Ishikawa (cell line): ENCODE measurements at regions not wholly inside any gene's neighbourhood (a gene's known extent, or its start where the extent isn't known, plus 50 kb on each side); places are given as distances from the start of the nearest gene placed in this dataset.

Source experiments
- CEBPB ChIP-seq: IDR thresholded peaks from 2 replicates; pipeline ENCODE4 v1.6.1; 2012
- CREB1 ChIP-seq: IDR thresholded peaks from 2 replicates; pipeline ENCODE4 v1.6.1; 2012; ENCODE audit warnings: low read depth
- EGR1 ChIP-seq: IDR thresholded peaks from 2 replicates; pipeline ENCODE4 v1.6.1; 2012
- EP300 ChIP-seq: IDR thresholded peaks from 2 replicates; pipeline ENCODE4 v1.6.1; 2012; ENCODE audit warnings: borderline replicate concordance
- FOXM1 ChIP-seq: IDR thresholded peaks from 2 replicates; pipeline ENCODE4 v1.6.1; 2012; ENCODE audit warnings: low read depth, borderline replicate concordance
- MAX ChIP-seq: IDR thresholded peaks from 2 replicates; pipeline ENCODE4 v1.6.1; 2012
- NFIC ChIP-seq: IDR thresholded peaks from 2 replicates; pipeline ENCODE4 v1.6.1; 2012
- RAD21 ChIP-seq: IDR thresholded peaks from 2 replicates; pipeline ENCODE4 v1.6.1; 2012; ENCODE audit warnings: low read depth
- REST ChIP-seq: IDR thresholded peaks from 2 replicates; pipeline ENCODE4 v1.6.1; 2012; ENCODE audit warnings: low read depth, mild to moderate bottlenecking
- TAF1 ChIP-seq: IDR thresholded peaks from 2 replicates; pipeline ENCODE4 v1.6.1; 2012; ENCODE audit warnings: low read depth, mild to moderate bottlenecking
- TCF12 ChIP-seq: IDR thresholded peaks from 2 replicates; pipeline ENCODE4 v1.6.1; 2012; ENCODE audit warnings: low read depth
- USF1 ChIP-seq: IDR thresholded peaks from 2 replicates; pipeline ENCODE4 v1.6.1; 2012
- YY1 ChIP-seq: IDR thresholded peaks from 2 replicates; pipeline ENCODE4 v1.6.1; 2012; ENCODE audit warnings: low read depth
- ZBTB7A ChIP-seq: IDR thresholded peaks from 2 replicates; pipeline ENCODE4 v1.6.1; 2012; ENCODE audit warnings: low read depth

- TF ChIP-seq ZBTB7A, result no peak
- no peak for TF ChIP-seq CEBPB
- no peak for TF ChIP-seq REST
- no peak for TF ChIP-seq USF1
- TF ChIP-seq TAF1, result no peak
These were observed 317.1 kb downstream of the MYCN start for GRCh38 chr2:16257322-16258028.

GRCh38 chr2:16256601-16257321, 316.4 kb downstream of the MYCN start:
- TF ChIP-seq REST, result no peak
- no peak for TF ChIP-seq MAX
- TF ChIP-seq EGR1, result no peak
- no peak for TF ChIP-seq USF1
- no peak for TF ChIP-seq CREB1

- TF ChIP-seq RAD21 (no peak), ZBTB7A (no peak), FOXM1 (no peak), TAF1 (no peak), EP300 (no peak)
These were observed 314.8 kb downstream of the MYCN start for GRCh38 chr2:16255120-16255519.

GRCh38 chr2:16254356-16254965, 314.1 kb downstream of the MYCN start:
- no peak for TF ChIP-seq TCF12

- TF ChIP-seq NFIC (no peak), CEBPB (no peak), USF1 (no peak), EGR1 (no peak), YY1 (no peak), TAF1 (no peak), EP300 (no peak), MAX (no peak), FOXM1 (no peak)
These were observed 312.9 kb downstream of the MYCN start for GRCh38 chr2:16253291-16253690.

GRCh38 chr2:16252891-16253290, 312.5 kb downstream of the MYCN start:
- no peak for TF ChIP-seq USF1
- no peak for TF ChIP-seq RAD21
- TF ChIP-seq TAF1, result no peak
- TF ChIP-seq TCF12, result no peak
- no peak for TF ChIP-seq FOXM1
- no peak for TF ChIP-seq NFIC
- no peak for TF ChIP-seq CREB1
- TF ChIP-seq ZBTB7A, result no peak
- TF ChIP-seq EP300, result no peak
- no peak for TF ChIP-seq MAX
- no peak for TF ChIP-seq EGR1
- TF ChIP-seq REST, result no peak
- no peak for TF ChIP-seq CEBPB
